ENCODE measurements at regions not wholly inside any gene's neighbourhood (a gene's known extent, or its start where the extent isn't known, plus 50 kb on each side); places are given as distances from the start of the nearest gene placed in this dataset.

GRCh38 chr14:98945611-98946570, 326.1 kb downstream of the BCL11B start:
- H3F3A ChIP-seq (ENCODE audit: insufficient read depth, low read length, poor library complexity, severe bottlenecking) = no peaks in the 10 kb centered on the region
- H3K9me3 ChIP-seq (ENCODE audit: low read length) = no peaks in the 10 kb centered on the region
- H2AFZ ChIP-seq (ENCODE audit: low read depth, low read length) = no peak overlapping the region
- H3K4me2 ChIP-seq (ENCODE audit: low read length) = no peak overlapping the region
- H3K79me2 ChIP-seq (replicated peaks; ENCODE audit: insufficient read depth, low read length) = no peaks in the 10 kb centered on the region
- H4K20me1 ChIP-seq (ENCODE audit: insufficient read depth) = no peaks in the 10 kb centered on the region
- no peak overlapping the region for H3K9ac ChIP-seq (ENCODE audit: low read length)
- no peaks in the 10 kb centered on the region for H3K9me2 ChIP-seq (ENCODE audit: insufficient read depth, low read length)
- H3K27me3 ChIP-seq (ENCODE audit: insufficient read depth, low read depth, low read length) = no peaks in the 10 kb centered on the region
- H3K4me3 ChIP-seq (ENCODE audit: low read length) = no peak overlapping the region
- TF ChIP-seq MXI1 (conservative IDR thresholded peaks at IDR 0.05; ENCODE audit: poor library complexity, severe bottlenecking) (no peak), RAD21 (conservative IDR thresholded peaks at IDR 0.05) (no peak), REST (IDR thresholded peaks at IDR 0.05; ENCODE audit: borderline replicate concordance) (no peak), SMC3 (conservative IDR thresholded peaks at IDR 0.05; ENCODE audit: poor library complexity) (no peak), CTCF (IDR thresholded peaks at IDR 0.05; ENCODE audit: poor library complexity, severe bottlenecking) (no peak), POLR2AphosphoS5 (IDR thresholded peaks at IDR 0.05) (no peak), EP300 (conservative IDR thresholded peaks at IDR 0.05; ENCODE audit: poor library complexity, severe bottlenecking) (no peak), EZH2 (IDR thresholded peaks at IDR 0.05; ENCODE audit: borderline replicate concordance, insufficient read depth, low read length, poor library complexity, severe bottlenecking) (no peak)
- no peak overlapping the region for H3K27ac ChIP-seq (ENCODE audit: low read length)
- H3K36me3 ChIP-seq (ENCODE audit: insufficient read depth, low read length) = no peaks in the 10 kb centered on the region

- Histone ChIP-seq H3K4me2 (ENCODE audit: low read length) (no peak overlapping the region), H4K20me1 (ENCODE audit: insufficient read depth) (no peaks in the 10 kb centered on the region), H3K27ac (ENCODE audit: low read length) (no peak overlapping the region), H3F3A (ENCODE audit: insufficient read depth, low read length, poor library complexity, severe bottlenecking) (no peaks in the 10 kb centered on the region), H3K27me3 (ENCODE audit: insufficient read depth, low read depth, low read length) (no peaks in the 10 kb centered on the region), H3K79me2 (replicated peaks; ENCODE audit: insufficient read depth, low read length) (no peaks in the 10 kb centered on the region), H3K9me2 (ENCODE audit: insufficient read depth, low read length) (no peaks in the 10 kb centered on the region), H3K36me3 (ENCODE audit: insufficient read depth, low read length) (no peaks in the 10 kb centered on the region), H3K4me3 (ENCODE audit: low read length) (no peak overlapping the region), H3K9me3 (ENCODE audit: low read length) (no peaks in the 10 kb centered on the region), H3K9ac (ENCODE audit: low read length) (no peak overlapping the region), H2AFZ (ENCODE audit: low read depth, low read length) (no peak overlapping the region)
- TF ChIP-seq RAD21 (conservative IDR thresholded peaks at IDR 0.05) = no peak
- TF ChIP-seq POLR2AphosphoS5 (IDR thresholded peaks at IDR 0.05) = no peak
- no peak for TF ChIP-seq SMC3 (conservative IDR thresholded peaks at IDR 0.05; ENCODE audit: poor library complexity)
- no peak for TF ChIP-seq TAF1 (IDR thresholded peaks at IDR 0.05; ENCODE audit: low read depth)
Measured at GRCh38 chr14:98946940-98947339, 325.1 kb downstream of the BCL11B start.

Measured in neural cell (in vitro differentiated cells).